GM12878 (cell line): ENCODE measurements at regions not wholly inside any gene's neighbourhood (a gene's known extent, or its start where the extent isn't known, plus 50 kb on each side); places are given as distances from the start of the nearest gene placed in this dataset.

Source experiments
- ATAC-seq: fragments of 200-7000 bp; cut with Tn5 transposase; 3 replicates; pipeline ENCODE4 v1.9.1; 2020; ENCODE audit warnings: mild to moderate bottlenecking, moderate library complexity
- BruUV-seq: library from RNA; stranded (reverse); fragments of 400-500 nt; replicated peaks from 2 replicates; lab custom pipeline; 2021; lab: Mats Ljungman, UMichigan
- CTCF ChIA-PET: fragments of 300-600 bp; sonication (Branson Sonifier 250); formaldehyde crosslinking; extraction: SDS; loops from one replicate; lab custom pipeline; 2021; ENCODE audit warnings: inconsistent platforms; lab: Yijun Ruan, JAX
- POLR2A ChIA-PET: fragments of 350-600 bp; formaldehyde crosslinking; extraction: SDS; loops from one replicate; lab custom pipeline; 2021; ENCODE audit warnings: inconsistent platforms; lab: Charles Lee
- RAD21 ChIA-PET: fragments of 300-600 bp; sonication (Branson Sonifier 250); formaldehyde crosslinking; loops from one replicate; lab custom pipeline; 2023; ENCODE audit warnings: antibody characterized with exemption; ENCODE audit not compliant: unreplicated experiment; lab: Charles Lee
- SMC1A ChIA-PET: fragments of 300-600 bp; sonication (Branson Sonifier 250); formaldehyde crosslinking; loops from one replicate; lab custom pipeline; 2023; ENCODE audit not compliant: unreplicated experiment, uncharacterized antibody; lab: Charles Lee
- DNase-seq: peaks from one replicate; pipeline ENCODE4 v3.0.0-alpha.2; 2011; ENCODE audit warnings: low read depth, low spot score
- FAIRE-seq: peaks from 3 replicates; lab custom pipeline; 2011; peaks lifted over from hg19 to GRCh38; lab: Jason Lieb, UNC
- H2AFZ ChIP-seq: 2 replicates; pipeline ENCODE4 v1.6.0; 2011; ENCODE audit warnings: low read depth, low read length, control low read depth; ENCODE audit not compliant: control insufficient read depth
- H3K27ac ChIP-seq: 2 replicates; pipeline ENCODE4 v1.5.1; 2011; ENCODE audit warnings: control low read depth; ENCODE audit not compliant: control insufficient read depth, insufficient read depth
- H3K27me3 ChIP-seq, 2 experiments: replicated peaks in 1 of 2; 2 replicates each; pipeline versions ENCODE4 v1.6.0 to v1.6.1; 2011; ENCODE audit warnings: low read length in 1 of 2; ENCODE audit not compliant: control insufficient read depth in 2 of 2, insufficient read depth in 2 of 2
- H3K36me3 ChIP-seq, 2 experiments: 2 replicates each; pipeline ENCODE4 v1.5.1; 2011; ENCODE audit warnings: low read length in 1 of 2; ENCODE audit not compliant: control insufficient read depth in 2 of 2, insufficient read depth in 2 of 2
- H3K4me1 ChIP-seq: 2 replicates; pipeline ENCODE4 v1.6.1; 2011; ENCODE audit warnings: mild to moderate bottlenecking, low read length, moderate library complexity, mixed read lengths; ENCODE audit not compliant: control insufficient read depth, insufficient read depth
- H3K4me2 ChIP-seq: 2 replicates; pipeline ENCODE4 v1.6.0; 2011; ENCODE audit warnings: control low read depth; ENCODE audit not compliant: control insufficient read depth, insufficient read depth
- H3K4me3 ChIP-seq: fragments of 200-600 bp; sonication (generic); 2 replicates; pipeline ENCODE4 v1.5.1; 2016
- H3K79me2 ChIP-seq: 2 replicates; pipeline ENCODE4 v1.6.0; 2011; ENCODE audit warnings: low read length; ENCODE audit not compliant: control insufficient read depth, insufficient read depth
- H3K9ac ChIP-seq: 2 replicates; pipeline ENCODE4 v1.8.0; 2011; ENCODE audit warnings: low read length, control low read depth, mixed read lengths; ENCODE audit not compliant: control insufficient read depth, insufficient read depth
- H3K9me3 ChIP-seq: replicated peaks from 3 replicates; pipeline ENCODE4 v1.5.1; 2011; ENCODE audit warnings: mild to moderate bottlenecking, low read length; ENCODE audit not compliant: control insufficient read depth, insufficient read depth
- H4K20me1 ChIP-seq: 2 replicates; pipeline ENCODE4 v1.6.0; 2011; ENCODE audit not compliant: control insufficient read depth, insufficient read depth
- BCL11A ChIP-seq: IDR thresholded peaks from 2 replicates; pipeline ENCODE4 v1.6.1; 2011; ENCODE audit warnings: low read depth, low read length
- BRCA1 ChIP-seq: IDR thresholded peaks from 2 replicates; pipeline ENCODE4 v1.6.1; 2011; ENCODE audit warnings: low read depth, low read length, improper control_type of control experiment
- CHD1 ChIP-seq: IDR thresholded peaks from 2 replicates; pipeline ENCODE4 v1.6.1; 2012; ENCODE audit warnings: low read depth, low read length, improper control_type of control experiment
- CREB1 ChIP-seq: IDR thresholded peaks from 2 replicates; pipeline ENCODE4 v1.6.1; 2012; ENCODE audit warnings: low read depth, mild to moderate bottlenecking, inconsistent platforms
- EZH2 ChIP-seq: IDR thresholded peaks from 2 replicates; pipeline ENCODE4 v1.6.1; 2012; ENCODE audit warnings: low read depth, mild to moderate bottlenecking, control low read depth, inconsistent platforms, low read length, borderline replicate concordance; ENCODE audit not compliant: control insufficient read depth
- MEF2B ChIP-seq: fragments of 450-650 bp; IDR thresholded peaks from 2 replicates; pipeline ENCODE4 v1.6.1; 2018; ENCODE audit warnings: mild to moderate bottlenecking, moderate library complexity; ENCODE audit not compliant: partially characterized antibody, poor library complexity, severe bottlenecking
- NRF1 ChIP-seq: conservative IDR thresholded peaks from 2 replicates; pipeline ENCODE4 v1.6.1; 2011; ENCODE audit warnings: mild to moderate bottlenecking, low read depth, low read length, improper control_type of control experiment
- RUNX3 ChIP-seq: IDR thresholded peaks from 2 replicates; pipeline ENCODE4 v1.6.1; 2012; ENCODE audit warnings: low read length, inconsistent platforms
- YBX1 ChIP-seq: fragments of 450-650 bp; IDR thresholded peaks from 2 replicates; pipeline ENCODE4 v1.6.1; 2016; ENCODE audit warnings: antibody characterized with exemption
- ZBTB33 ChIP-seq: fragments of 450-650 bp; IDR thresholded peaks from 2 replicates; pipeline ENCODE4 v1.6.1; 2017; ENCODE audit warnings: mild to moderate bottlenecking
- WGBS: methylation state at CpG from one replicate; pipeline ENCODE4 v1.1.6; 2016; ENCODE audit warnings: low lambda C conversion rate; ENCODE audit not compliant: insufficient replicate concordance, insufficient coverage; ENCODE audit errors: missing lambda C conversion rate; 5-methylcytosine and 5-hydroxymethylcytosine counted together
- in situ Hi-C: fragments of 300-500 bp; cut with MboI; formaldehyde crosslinking; loops from 9 replicates; pipeline ENCODE4 v1.14.3; 2018; ENCODE audit warnings: mixed read lengths
- intact Hi-C: fragments of 100-400 bp; cut with micrococcal nuclease; formaldehyde crosslinking; loops from one replicate; pipeline ENCODE4 v1.14.2; 2022; ENCODE audit not compliant: unreplicated experiment
- TF ChIP-seq, protein P1 (sequence below): fragments of 450-650 bp; formaldehyde crosslinking; IDR thresholded peaks from 2 replicates; pipeline ENCODE4 v1.4.0; 2020; ENCODE audit warnings: mild to moderate bottlenecking, moderate library complexity

DNA sequence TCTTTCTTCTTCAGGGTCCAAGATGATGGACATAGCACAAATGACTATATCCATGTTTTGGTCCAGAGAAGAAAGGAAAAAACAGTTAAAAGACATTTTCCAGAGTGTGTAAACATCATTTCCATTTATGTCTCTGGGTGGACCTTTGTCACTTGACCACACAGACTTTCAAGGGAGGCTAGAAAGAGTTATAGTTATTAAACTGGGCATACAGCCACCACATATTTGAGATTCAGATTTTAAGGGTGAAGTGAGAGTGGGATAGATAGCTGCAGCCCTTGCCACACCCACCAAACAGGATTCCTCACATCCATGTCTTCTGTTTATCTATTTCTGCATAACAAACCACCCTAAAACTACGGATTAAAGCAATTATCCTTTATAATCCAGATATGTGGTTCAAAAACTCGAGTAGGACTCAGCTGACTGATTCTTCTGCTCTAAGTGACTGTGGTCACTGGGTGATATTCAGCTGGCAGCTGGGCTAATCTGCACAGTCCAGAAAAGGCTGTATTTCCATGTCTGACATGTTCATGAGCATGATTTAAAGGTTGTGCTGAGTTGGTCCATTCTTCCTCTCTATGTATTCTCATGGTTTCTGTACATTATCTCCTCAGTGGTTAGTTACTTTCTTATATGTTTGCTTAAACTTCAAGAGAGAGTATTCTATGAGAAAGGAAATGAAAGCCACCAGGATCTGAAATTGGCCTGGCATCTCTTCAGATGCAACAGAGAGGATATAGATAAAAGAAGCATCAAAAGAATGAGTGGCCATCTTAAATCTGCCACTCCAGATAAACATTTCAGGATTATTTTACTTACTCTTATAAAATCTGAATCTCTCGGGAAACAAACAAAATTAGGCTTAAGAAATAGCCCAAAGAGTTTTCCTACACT is 459.8 kb upstream of the CTSO start:
- no TSS peak for BruUV-seq
- no peak overlapping the region for H2AFZ ChIP-seq
- TF ChIP-seq NRF1 (no peak), EZH2 (no peak), BCL11A (no peak)
- ChIA-PET POLR2A (no interaction called here), CTCF (interaction anchor here (1.7 kb wide), 1 partner anchor 14 kb away, joined by 3 read pairs; no protein-coding TSS in a partner anchor), SMC1A (interaction anchor here (1.6 kb wide), 1 partner anchor 16 kb away, joined by 4 read pairs; no protein-coding TSS in a partner anchor), RAD21 (no interaction called here)
- H3K4me1 ChIP-seq, result no peaks in the 10 kb centered on the region
- no peak for DNase-seq
- no peak overlapping the region for H3K4me3 ChIP-seq
- 3% methylated on average over 3 of the region's 3 CpGs for WGBS
- no peaks in the 10 kb centered on the region for H4K20me1 ChIP-seq
- in situ Hi-C loops (no loop called here), intact Hi-C loops (no loop called here)
- H3K9ac ChIP-seq, result no peak overlapping the region
- ATAC-seq, result no peak
- H3K79me2 ChIP-seq, result no peaks in the 10 kb centered on the region
- H3K4me2 ChIP-seq, result no peak overlapping the region
- FAIRE-seq, result no peak
- H3K9me3 ChIP-seq, result no peaks in the 10 kb centered on the region
- H3K27me3 ChIP-seq, result no peaks in the 10 kb centered on the region; a peak in 1 of 4 replicates
- H3K27ac ChIP-seq, result no peak overlapping the region
- no peaks in the 10 kb centered on the region for H3K36me3 ChIP-seq

DNA sequence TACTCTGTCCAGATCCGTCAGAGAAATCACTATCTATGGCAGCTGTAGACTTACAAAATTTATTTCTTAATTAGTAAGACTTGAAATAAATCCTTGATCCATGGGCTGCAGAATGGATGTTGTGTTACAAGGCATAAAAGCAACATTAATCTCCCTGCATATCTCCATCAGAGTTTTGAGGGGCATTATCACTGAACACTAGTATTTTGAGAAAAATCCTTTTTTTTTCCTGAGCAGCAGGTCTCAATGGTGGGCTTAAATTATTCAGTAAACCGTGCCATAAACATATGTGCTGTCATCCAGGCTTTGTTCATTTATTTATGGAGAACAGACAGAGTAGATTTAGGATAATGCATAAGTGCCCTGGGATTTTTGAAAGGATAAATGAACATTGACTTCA is 457.9 kb upstream of the CTSO start:
- no peak for FAIRE-seq
- Histone ChIP-seq H2AFZ (no peak overlapping the region), H3K79me2 (no peaks in the 10 kb centered on the region), H4K20me1 (no peaks in the 10 kb centered on the region), H3K27me3 (no peaks in the 10 kb centered on the region; a peak in 1 of 4 replicates), H3K4me2 (no peak overlapping the region), H3K9ac (no peak overlapping the region), H3K36me3 (no peaks in the 10 kb centered on the region), H3K27ac (no peak overlapping the region), H3K4me3 (no peak overlapping the region), H3K9me3 (no peaks in the 10 kb centered on the region)
- ChIA-PET CTCF (interaction anchor here (1.2 to 1.3 kb wide), 2 partner anchors 13 to 23 kb away, joined by 3 to 4 read pairs; no protein-coding TSS in a partner anchor), SMC1A (no interaction called here), POLR2A (no interaction called here), RAD21 (interaction anchor here (0.8 kb wide), 1 partner anchor 298 kb away, joined by 3 read pairs; no protein-coding TSS in a partner anchor)
- no peak for DNase-seq
- intact Hi-C loops, result no loop called here
- WGBS, result 7% methylated on average over 2 of the region's 2 CpGs
- ATAC-seq, result no peak
- BruUV-seq, result no TSS peak
- TF ChIP-seq, protein P1, sequence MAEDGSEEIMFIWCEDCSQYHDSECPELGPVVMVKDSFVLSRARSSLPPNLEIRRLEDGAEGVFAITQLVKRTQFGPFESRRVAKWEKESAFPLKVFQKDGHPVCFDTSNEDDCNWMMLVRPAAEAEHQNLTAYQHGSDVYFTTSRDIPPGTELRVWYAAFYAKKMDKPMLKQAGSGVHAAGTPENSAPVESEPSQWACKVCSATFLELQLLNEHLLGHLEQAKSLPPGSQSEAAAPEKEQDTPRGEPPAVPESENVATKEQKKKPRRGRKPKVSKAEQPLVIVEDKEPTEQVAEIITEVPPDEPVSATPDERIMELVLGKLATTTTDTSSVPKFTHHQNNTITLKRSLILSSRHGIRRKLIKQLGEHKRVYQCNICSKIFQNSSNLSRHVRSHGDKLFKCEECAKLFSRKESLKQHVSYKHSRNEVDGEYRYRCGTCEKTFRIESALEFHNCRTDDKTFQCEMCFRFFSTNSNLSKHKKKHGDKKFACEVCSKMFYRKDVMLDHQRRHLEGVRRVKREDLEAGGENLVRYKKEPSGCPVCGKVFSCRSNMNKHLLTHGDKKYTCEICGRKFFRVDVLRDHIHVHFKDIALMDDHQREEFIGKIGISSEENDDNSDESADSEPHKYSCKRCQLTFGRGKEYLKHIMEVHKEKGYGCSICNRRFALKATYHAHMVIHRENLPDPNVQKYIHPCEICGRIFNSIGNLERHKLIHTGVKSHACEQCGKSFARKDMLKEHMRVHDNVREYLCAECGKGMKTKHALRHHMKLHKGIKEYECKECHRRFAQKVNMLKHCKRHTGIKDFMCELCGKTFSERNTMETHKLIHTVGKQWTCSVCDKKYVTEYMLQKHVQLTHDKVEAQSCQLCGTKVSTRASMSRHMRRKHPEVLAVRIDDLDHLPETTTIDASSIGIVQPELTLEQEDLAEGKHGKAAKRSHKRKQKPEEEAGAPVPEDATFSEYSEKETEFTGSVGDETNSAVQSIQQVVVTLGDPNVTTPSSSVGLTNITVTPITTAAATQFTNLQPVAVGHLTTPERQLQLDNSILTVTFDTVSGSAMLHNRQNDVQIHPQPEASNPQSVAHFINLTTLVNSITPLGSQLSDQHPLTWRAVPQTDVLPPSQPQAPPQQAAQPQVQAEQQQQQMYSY (CRISPR knock-in tag), result no peak
- no peak for TF ChIP-seq CHD1
- TF ChIP-seq MEF2B, result no peak
- no peak for TF ChIP-seq ZBTB33
- TF ChIP-seq CREB1, result no peak
- no peak for TF ChIP-seq YBX1
- no peak for TF ChIP-seq RUNX3
- no peak for TF ChIP-seq BRCA1
- TF ChIP-seq, all 136 proteins: peak for 0
- H3K4me1 ChIP-seq, result no peaks in the 10 kb centered on the region
- in situ Hi-C loops, result no loop called here
